ENCODE measurements at regions not wholly inside any gene's neighbourhood (a gene's known extent, or its start where the extent isn't known, plus 50 kb on each side); places are given as distances from the start of the nearest gene placed in this dataset.

DNA sequence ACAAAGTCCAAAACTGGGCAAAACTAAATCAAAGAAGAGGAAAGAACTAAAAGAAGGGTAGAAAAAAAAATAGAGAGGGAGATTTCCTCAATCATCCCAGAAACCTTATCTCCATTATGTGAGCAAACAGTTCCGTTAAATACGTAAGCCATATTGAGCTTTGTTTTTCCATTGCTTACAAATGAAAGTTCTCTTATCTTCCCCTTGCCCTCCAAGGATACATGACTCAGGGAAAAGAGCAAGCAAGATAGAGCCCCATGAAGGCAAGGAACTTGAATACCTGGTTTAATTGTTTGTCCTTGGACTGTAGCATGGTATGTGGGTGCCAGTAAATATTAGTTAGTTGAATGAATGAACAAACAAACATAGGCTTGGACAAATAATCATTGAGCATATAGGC, 126.8 kb upstream of the USP15 start:
- H3K4me1 ChIP-seq (ENCODE audit: insufficient read depth, low read length) = no peaks in the 10 kb centered on the region
- Mint-ChIP-seq H3K4me1 (no peaks in the 10 kb centered on the region), H3K27me3 (peaks cover 6 to 7% of the 10 kb centered on the region in 2 donors), H3K4me3 (no peak overlapping the region), H3K36me3 (no peaks in the 10 kb centered on the region), H3K27ac (no peak overlapping the region), H3K9me3 (no peaks in the 10 kb centered on the region)
- ChIA-PET CTCF (no interaction called here), POLR2A (no interaction called here)
- H3K4me3 ChIP-seq (ENCODE audit: low read length) = no peak overlapping the region
- no peak for DNase-seq
- H3K9me3 ChIP-seq (ENCODE audit: low read length) = no peaks in the 10 kb centered on the region
- no peaks in the 10 kb centered on the region for H3K27me3 ChIP-seq (ENCODE audit: insufficient read depth, low read length, poor library complexity, severe bottlenecking)
- H3K36me3 ChIP-seq (ENCODE audit: insufficient read depth, low read length) = no peaks in the 10 kb centered on the region
- no peak overlapping the region for H3K27ac ChIP-seq (ENCODE audit: low read depth, low read length)

DNA sequence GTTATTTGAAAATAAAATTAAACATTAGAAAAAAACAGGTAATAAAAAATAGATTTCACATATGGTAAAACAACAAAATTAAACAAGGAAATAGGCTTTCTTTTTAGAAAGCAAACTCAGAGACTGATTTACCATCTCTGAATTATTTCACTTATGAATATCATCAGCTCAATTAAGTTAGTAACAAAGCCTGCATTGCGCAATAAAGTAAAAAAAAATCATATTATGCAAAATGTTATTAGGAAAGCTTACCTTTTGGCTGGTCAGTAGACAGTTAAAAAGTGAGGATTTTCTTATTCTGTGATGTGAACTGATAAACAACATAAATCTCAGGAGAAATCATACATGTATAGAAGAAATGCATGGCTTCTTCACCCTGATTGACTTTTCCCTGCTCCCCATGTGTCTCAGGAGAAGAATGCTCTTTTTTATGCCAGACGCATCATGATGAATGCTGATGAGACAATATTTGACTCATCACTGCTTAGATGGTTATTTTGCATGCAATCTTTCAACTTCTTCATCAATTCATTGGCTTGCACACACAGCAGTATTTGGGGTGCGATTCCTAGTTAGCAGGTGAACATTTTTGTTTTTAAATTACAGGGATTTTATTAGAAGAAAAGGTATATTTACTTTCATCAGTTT, 124.5 kb upstream of the USP15 start:
- no peaks in the 10 kb centered on the region for H3K27me3 ChIP-seq (ENCODE audit: insufficient read depth, low read length, poor library complexity, severe bottlenecking)
- no peaks in the 10 kb centered on the region for H3K9me3 ChIP-seq (ENCODE audit: low read length)
- no peak overlapping the region for H3K4me3 ChIP-seq (ENCODE audit: low read length)
- Mint-ChIP-seq H3K4me3 (no peak overlapping the region), H3K36me3 (no peaks in the 10 kb centered on the region), H3K27ac (no peak overlapping the region), H3K9me3 (no peaks in the 10 kb centered on the region), H3K4me1 (no peaks in the 10 kb centered on the region), H3K27me3 (peaks cover 4 to 6% of the 10 kb centered on the region in 2 donors)
- ChIA-PET POLR2A (no interaction called here), CTCF (no interaction called here)
- no peaks in the 10 kb centered on the region for H3K36me3 ChIP-seq (ENCODE audit: insufficient read depth, low read length)
- H3K4me1 ChIP-seq (ENCODE audit: insufficient read depth, low read length) = no peaks in the 10 kb centered on the region
- H3K27ac ChIP-seq (ENCODE audit: low read depth, low read length) = no peak overlapping the region
- DNase-seq = no peak

DNA sequence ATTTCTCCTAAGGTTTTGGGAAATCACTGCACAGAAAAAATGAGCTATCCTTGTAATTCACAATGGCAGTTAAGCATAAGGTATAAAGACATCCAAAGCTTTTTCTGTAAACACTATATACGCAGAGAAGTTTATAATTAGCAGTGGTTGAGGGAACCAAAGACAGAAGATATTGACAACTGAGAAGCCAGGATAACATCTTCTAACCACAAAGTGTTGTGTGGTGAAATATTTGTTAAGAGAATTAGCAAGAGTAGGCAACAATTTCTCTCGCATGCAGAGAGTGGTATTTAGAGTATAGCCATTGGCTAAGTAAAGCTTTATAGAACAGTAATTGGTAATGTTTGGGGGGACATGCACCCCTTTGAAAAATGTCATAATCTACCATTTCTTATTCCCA, 123.7 kb upstream of the USP15 start:
- DNase-seq = no peak
- no peaks in the 10 kb centered on the region for H3K4me1 ChIP-seq (ENCODE audit: insufficient read depth, low read length)
- Mint-ChIP-seq H3K36me3 (no peaks in the 10 kb centered on the region), H3K27me3 (peaks cover 4 to 6% of the 10 kb centered on the region in 2 donors), H3K27ac (no peak overlapping the region), H3K4me1 (no peaks in the 10 kb centered on the region), H3K9me3 (no peaks in the 10 kb centered on the region), H3K4me3 (no peak overlapping the region)
- CTCF ChIA-PET = no interaction called here
- no peaks in the 10 kb centered on the region for H3K27me3 ChIP-seq (ENCODE audit: insufficient read depth, low read length, poor library complexity, severe bottlenecking)
- H3K36me3 ChIP-seq (ENCODE audit: insufficient read depth, low read length) = no peaks in the 10 kb centered on the region
- no peak overlapping the region for H3K27ac ChIP-seq (ENCODE audit: low read depth, low read length)
- H3K9me3 ChIP-seq (ENCODE audit: low read length) = no peaks in the 10 kb centered on the region
- POLR2A ChIA-PET = no interaction called here
- H3K4me3 ChIP-seq (ENCODE audit: low read length) = no peak overlapping the region

DNA sequence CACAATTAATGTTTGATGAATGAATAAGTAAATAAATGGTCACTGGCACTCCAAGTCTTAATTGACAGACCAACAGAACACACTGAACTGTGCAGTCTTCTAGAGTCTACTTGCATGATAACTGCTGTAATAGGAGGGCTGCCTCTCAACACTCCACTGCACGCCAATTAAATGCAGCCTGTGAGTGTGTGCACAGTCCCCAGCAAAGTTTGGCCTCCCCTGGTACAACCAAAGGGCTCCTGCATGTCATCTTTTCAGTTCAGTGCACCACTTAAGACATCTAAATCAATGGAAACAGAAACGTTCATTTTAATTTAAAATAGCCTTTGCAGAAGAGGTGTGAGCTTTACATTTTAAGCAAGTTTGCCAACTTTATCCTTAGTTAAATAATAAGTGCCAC, 121.7 kb upstream of the USP15 start:
- no peaks in the 10 kb centered on the region for H3K4me1 Mint-ChIP-seq
- no peaks in the 10 kb centered on the region for H3K36me3 Mint-ChIP-seq

DNA sequence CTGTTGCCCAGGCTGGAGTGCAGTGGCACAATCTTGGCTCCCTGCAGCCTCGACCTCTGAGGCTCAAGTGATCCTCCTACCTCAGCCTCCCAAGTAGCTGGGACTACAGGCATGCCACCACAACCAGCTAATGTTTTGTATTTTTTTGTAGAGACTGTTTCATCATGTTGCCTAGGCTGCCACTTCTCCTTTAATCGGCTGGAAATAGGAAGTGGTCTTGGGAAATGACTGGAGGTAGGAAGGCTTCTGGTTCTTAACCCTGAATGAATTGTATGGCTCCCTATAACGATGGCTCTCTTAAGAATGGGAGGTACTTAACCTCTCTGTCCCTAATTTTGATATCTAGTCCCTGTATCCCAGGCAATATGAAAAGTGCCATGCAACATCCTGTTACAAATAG, 113.9 kb upstream of the USP15 start:
- no peak overlapping the region for H3K4me3 Mint-ChIP-seq
- CTCF ChIA-PET = no interaction called here
- peaks cover 7 to 11% of the 10 kb centered on the region in 2 donors for H3K27me3 Mint-ChIP-seq
- Histone ChIP-seq H3K27ac (ENCODE audit: low read depth, low read length) (no peak overlapping the region), H3K9me3 (ENCODE audit: low read length) (no peaks in the 10 kb centered on the region), H3K4me1 (ENCODE audit: insufficient read depth, low read length) (no peaks in the 10 kb centered on the region), H3K27me3 (ENCODE audit: insufficient read depth, low read length, poor library complexity, severe bottlenecking) (no peaks in the 10 kb centered on the region), H3K4me3 (ENCODE audit: low read length) (no peak overlapping the region), H3K36me3 (ENCODE audit: insufficient read depth, low read length) (no peaks in the 10 kb centered on the region)
- no peaks in the 10 kb centered on the region for H3K4me1 Mint-ChIP-seq
- no peak overlapping the region for H3K27ac Mint-ChIP-seq
- H3K36me3 Mint-ChIP-seq = no peaks in the 10 kb centered on the region
- peaks cover 0 to 8% (median 2%) of the 10 kb centered on the region in 5 donors for H3K9me3 Mint-ChIP-seq
- DNase-seq = no peak
- POLR2A ChIA-PET = no interaction called here

More for the DNA sequence above, 121.7 kb upstream of the USP15 start:
- H3K9me3 Mint-ChIP-seq = peaks cover 0 to 3% (median 0%) of the 10 kb centered on the region in 5 donors
- peaks cover 6% of the 10 kb centered on the region in 2 donors for H3K27me3 Mint-ChIP-seq
- no peak overlapping the region for H3K4me3 Mint-ChIP-seq
- Histone ChIP-seq H3K27me3 (ENCODE audit: insufficient read depth, low read length, poor library complexity, severe bottlenecking) (no peaks in the 10 kb centered on the region), H3K36me3 (ENCODE audit: insufficient read depth, low read length) (no peaks in the 10 kb centered on the region), H3K4me3 (ENCODE audit: low read length) (no peak overlapping the region), H3K4me1 (ENCODE audit: insufficient read depth, low read length) (no peaks in the 10 kb centered on the region), H3K9me3 (ENCODE audit: low read length) (no peaks in the 10 kb centered on the region), H3K27ac (ENCODE audit: low read depth, low read length) (no peak overlapping the region)
- H3K27ac Mint-ChIP-seq = no peak overlapping the region
- ChIA-PET POLR2A (no interaction called here), CTCF (no interaction called here)
- DNase-seq = no peak

DNA sequence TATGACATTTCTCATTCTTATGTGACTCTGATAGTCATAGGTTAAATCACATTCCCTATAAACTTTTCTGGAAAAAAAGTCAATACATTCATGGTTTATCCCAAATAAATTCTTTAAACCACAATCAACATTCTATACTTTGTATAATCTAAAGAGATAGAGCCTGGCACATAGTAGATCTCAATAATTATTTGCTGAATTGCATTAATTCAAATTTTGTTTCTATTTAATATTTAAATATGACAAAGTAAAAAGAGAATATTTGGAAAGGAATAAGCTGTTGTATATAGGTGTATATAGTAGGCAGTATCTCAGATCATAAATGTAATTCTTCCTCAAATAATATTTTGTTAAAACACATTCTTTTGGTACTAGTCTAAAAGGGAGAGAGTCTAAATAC, 102.2 kb upstream of the USP15 start:
- no peaks in the 10 kb centered on the region for H3K36me3 Mint-ChIP-seq
- peaks cover 3 to 10% (median 9%) of the 10 kb centered on the region in 3 donors for H3K4me1 Mint-ChIP-seq
- H3K4me3 Mint-ChIP-seq = no peak overlapping the region
- ChIA-PET POLR2A (no interaction called here), CTCF (no interaction called here)
- H3K27me3 Mint-ChIP-seq = peaks cover 8 to 24% of the 10 kb centered on the region in 2 donors
- Histone ChIP-seq H3K36me3 (ENCODE audit: insufficient read depth, low read length) (no peaks in the 10 kb centered on the region), H3K4me3 (ENCODE audit: low read length) (no peak overlapping the region), H3K4me1 (ENCODE audit: insufficient read depth, low read length) (peaks cover 12% of the 10 kb centered on the region), H3K27ac (ENCODE audit: low read depth, low read length) (no peak overlapping the region), H3K9me3 (ENCODE audit: low read length) (no peaks in the 10 kb centered on the region), H3K27me3 (ENCODE audit: insufficient read depth, low read length, poor library complexity, severe bottlenecking) (no peaks in the 10 kb centered on the region)
- H3K27ac Mint-ChIP-seq = no peak overlapping the region
- H3K9me3 Mint-ChIP-seq = peaks cover 0 to 6% (median 0%) of the 10 kb centered on the region in 5 donors
- no peak for DNase-seq

DNA sequence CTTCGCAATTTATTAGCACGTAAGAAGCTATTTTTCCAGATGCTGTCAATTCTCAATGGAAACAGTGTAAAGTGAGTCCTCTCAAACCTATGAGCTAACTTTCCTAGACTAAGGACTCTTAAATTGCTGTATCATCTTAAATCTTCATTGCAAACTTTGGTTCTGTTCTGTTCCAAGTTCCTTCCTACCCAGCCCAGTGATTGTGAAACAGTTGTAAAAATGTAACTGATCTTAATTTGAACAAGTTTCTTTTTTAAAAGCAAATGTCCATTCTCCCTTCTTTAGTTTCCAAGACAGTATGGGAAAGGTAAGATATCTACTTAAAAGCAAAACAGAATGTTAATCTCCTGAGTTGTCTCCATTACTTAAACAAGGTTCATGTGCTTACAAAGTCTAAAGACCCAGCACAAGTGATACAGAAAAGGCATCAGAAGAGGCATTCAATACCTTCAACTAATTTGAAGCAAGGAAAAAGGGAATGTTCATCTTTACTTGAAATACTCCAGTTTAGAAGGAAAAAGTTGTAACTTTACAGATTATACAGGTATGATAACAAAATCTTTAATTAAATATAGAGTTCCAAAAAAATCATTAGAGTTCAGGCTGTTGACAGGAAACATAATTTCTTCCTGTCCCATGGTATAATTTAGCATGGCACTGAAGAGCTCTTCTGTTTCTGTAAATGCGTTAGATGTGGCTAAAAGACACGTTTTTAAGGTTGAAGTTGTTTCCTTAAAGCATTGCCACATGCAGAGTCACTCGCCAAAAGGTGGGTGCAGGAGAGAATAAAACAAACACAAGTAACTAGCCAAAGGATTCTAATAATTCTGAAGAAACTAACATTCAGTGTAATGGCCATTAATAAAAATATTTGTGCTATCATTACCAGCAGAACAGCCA, 101.5 kb upstream of the USP15 start:
- no peaks in the 10 kb centered on the region for H3K36me3 Mint-ChIP-seq
- H3K4me1 Mint-ChIP-seq = peaks cover 3 to 10% (median 9%) of the 10 kb centered on the region in 3 donors
- POLR2A ChIA-PET = no interaction called here
- CTCF ChIA-PET = no interaction called here
- DNase-seq = peak in 2 of 5 donors; percentile 2 to 32
- no peak overlapping the region for H3K4me3 Mint-ChIP-seq
- H3K9me3 ChIP-seq (ENCODE audit: low read length) = no peaks in the 10 kb centered on the region
- H3K4me3 ChIP-seq (ENCODE audit: low read length) = no peak overlapping the region
- peaks cover 0 to 6% (median 0%) of the 10 kb centered on the region in 5 donors for H3K9me3 Mint-ChIP-seq
- H3K27me3 Mint-ChIP-seq = peaks cover 8 to 24% of the 10 kb centered on the region in 2 donors
- H3K4me1 ChIP-seq (ENCODE audit: insufficient read depth, low read length) = peaks cover 12% of the 10 kb centered on the region
- no peaks in the 10 kb centered on the region for H3K36me3 ChIP-seq (ENCODE audit: insufficient read depth, low read length)
- H3K27ac ChIP-seq (ENCODE audit: low read depth, low read length) = no peak overlapping the region
- H3K27ac Mint-ChIP-seq = no peak overlapping the region
- no peaks in the 10 kb centered on the region for H3K27me3 ChIP-seq (ENCODE audit: insufficient read depth, low read length, poor library complexity, severe bottlenecking)

DNA sequence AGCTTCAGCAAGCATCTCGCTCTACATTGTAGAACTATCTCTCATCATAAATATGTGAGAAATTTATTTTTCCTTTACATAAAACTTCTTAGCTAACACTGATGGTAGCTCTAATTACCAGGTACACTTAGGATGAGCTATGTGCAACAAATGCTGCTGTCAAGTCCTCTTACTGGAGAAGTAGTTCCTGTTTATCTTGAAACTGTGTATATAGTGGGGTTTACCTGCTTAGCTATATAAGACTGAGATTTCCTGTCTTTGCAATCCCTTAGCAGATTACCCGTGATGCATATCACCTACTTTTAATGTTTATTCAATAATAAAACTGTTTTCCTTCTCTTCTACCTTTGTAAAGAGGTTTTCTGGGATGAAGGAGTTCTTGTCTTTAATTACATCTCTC, 98.0 kb upstream of the USP15 start:
- H3K4me1 Mint-ChIP-seq = peaks cover 3 to 10% (median 9%) of the 10 kb centered on the region in 3 donors
- no peaks in the 10 kb centered on the region for H3K36me3 Mint-ChIP-seq
- no peaks in the 10 kb centered on the region for H3K27me3 ChIP-seq (ENCODE audit: insufficient read depth, low read length, poor library complexity, severe bottlenecking)
- peaks cover 12% of the 10 kb centered on the region for H3K4me1 ChIP-seq (ENCODE audit: insufficient read depth, low read length)
- POLR2A ChIA-PET = no interaction called here
- no peak for DNase-seq
- no peak overlapping the region for H3K27ac ChIP-seq (ENCODE audit: low read depth, low read length)
- peaks cover 0 to 2% (median 0%) of the 10 kb centered on the region in 5 donors for H3K9me3 Mint-ChIP-seq
- CTCF ChIA-PET = no interaction called here
- H3K4me3 ChIP-seq (ENCODE audit: low read length) = no peak overlapping the region
- no peaks in the 10 kb centered on the region for H3K9me3 ChIP-seq (ENCODE audit: low read length)
- H3K27me3 Mint-ChIP-seq = peaks cover 11 to 35% of the 10 kb centered on the region in 2 donors
- H3K36me3 ChIP-seq (ENCODE audit: insufficient read depth, low read length) = no peaks in the 10 kb centered on the region
- no peak overlapping the region for H3K4me3 Mint-ChIP-seq
- no peak overlapping the region for H3K27ac Mint-ChIP-seq

Data from CD8-positive, alpha-beta memory T cell (primary cell).